HPDE6-E6E7 (cell line): ENCODE measurements at regions not wholly inside any gene's neighbourhood (a gene's known extent, or its start where the extent isn't known, plus 50 kb on each side); places are given as distances from the start of the nearest gene placed in this dataset.
"Not testable (repeated sequence)": the region's sequence is repeated elsewhere in the genome, so short reads cannot be mapped to it uniquely, and the experiment has no call there.

Source experiments
- DNase-seq: peaks from one replicate; pipeline ENCODE4 v3.0.0; 2011; ENCODE audit warnings: missing footprints; ENCODE audit errors: extremely low spot score

DNA sequence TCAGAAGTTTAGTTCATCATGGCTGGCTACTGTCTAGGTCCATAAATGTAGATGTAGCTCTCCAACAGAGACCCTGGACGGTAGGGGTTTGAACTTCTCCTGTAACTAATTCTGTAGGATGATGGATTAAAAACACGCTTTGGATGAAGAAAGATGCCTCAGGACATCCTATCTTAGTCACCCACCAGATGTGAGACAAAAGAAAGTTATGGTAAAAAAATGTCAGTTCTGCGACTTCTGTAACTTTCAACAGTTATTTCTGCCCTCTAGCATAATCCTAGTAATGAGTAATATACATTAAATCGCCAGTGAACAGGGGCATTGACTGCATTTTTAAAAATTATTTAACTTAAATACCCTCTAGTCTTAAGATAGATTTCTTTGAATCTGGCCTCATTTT, 210.1 kb upstream of the LRATD1 start:
- no peak for DNase-seq

DNA sequence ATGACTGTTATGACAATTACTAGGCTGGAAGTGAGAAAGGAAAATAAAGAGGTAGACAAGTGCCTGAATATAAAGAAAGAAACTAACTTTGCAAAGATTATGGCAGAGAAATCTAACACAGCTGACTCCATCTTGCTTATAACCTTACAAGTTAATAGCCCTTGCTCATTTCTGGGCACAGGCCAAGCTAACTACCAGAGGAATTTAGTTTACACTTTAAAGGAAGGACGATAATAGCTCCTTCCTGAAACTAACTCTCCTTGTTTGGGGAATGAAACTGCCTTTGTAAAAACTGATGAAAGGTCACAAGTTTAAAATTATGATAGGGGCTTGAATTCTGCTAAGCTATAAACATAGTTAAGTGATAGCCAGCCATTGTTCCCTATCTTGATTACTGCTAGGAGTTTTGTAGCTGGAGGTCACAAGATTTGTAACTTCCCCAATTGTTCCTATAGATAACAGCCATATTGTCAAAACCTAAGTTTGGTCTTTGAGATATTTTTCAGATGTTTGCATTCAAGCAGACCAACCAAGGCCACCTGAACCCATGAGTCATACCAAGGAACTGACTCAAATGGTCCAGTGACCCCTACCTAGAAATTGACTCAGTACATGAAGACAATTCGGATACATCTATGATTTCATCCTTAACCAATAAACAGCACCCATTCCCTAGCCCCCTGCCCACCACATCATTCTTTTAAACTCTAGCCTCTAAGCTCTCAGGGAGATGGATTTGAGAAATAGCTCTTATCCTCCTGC, 209.2 kb upstream of the LRATD1 start:
- no peak for DNase-seq

DNA sequence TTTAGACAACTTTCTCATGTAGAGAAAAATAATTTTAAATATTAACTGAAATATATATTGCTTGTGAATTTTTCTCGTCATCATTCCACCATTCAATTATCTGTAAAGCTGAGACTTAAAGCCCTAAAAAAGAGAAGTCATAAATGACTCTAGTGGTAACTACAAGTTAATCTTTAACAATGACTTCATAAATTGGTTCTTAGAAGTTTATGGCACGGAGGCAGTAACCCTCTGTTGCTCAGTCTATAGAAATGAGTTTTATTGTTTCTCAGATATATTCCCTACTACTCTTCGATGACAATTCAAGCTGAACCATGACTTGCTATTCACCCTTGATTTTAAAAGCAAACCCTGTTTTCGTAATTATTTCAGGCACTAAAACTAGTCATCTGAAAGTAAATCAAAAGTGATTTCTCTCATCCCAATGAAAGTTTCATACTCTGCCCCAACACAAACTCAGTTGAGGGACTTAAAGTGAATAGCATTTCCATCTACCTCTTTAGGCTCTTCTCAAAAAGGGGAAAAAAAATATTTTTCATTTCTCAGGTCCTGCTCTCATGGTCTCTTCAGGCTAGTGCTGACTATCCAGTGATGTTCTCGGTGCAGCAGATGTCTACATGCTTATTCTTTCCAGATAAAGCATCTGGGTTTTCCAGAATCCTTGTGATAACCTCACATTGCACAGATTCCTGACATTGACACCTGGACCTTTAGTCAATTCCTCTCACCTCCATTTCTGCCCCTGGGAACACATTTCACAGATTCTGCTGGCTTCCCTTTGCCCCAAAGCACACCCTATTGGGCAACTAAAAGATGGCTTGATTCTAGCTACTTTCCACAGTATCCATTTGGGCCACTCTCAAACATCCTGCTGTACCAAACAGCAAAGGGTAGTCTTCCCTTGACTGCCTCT, 207.8 kb upstream of the LRATD1 start:
- no peak for DNase-seq

DNA sequence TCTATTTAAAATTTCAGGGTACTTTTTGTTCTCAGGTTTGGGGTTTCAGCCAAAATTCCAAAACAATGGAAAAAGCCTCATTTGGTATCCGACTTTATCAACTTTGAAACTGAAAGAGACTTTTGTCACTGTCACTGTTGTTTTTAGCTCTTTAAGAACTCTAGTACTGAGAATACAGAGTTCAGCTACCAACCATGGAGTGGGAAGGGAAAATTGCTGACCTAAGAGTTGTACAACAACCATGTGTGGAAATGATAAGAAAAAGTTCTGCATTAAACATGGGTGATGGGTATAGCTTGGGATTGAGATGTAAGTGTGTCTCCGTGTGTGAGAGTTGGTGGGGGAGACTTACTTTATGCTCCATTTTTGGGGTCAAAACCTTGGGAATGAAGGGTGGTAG, 206.6 kb upstream of the LRATD1 start:
- DNase-seq = no peak

DNA sequence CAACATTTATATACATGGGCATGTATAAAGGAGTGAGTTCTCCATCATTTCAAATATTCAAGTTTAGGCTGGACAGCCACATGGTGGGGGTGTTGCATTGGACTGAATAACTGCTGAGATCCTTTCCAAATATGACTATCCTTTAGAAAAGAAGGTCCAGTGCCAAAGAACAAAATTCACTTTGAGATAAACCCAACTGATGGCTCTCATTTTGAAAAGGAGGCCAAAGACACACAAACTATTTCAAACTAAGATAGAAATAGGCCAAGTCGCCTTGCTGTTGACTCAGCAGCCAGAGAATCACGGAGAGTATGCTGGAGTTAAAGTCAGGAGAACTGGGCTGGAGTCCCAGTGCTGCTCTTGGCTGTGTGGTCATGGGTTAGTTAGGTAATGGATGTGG, 204.5 kb upstream of the LRATD1 start:
- DNase-seq = no peak

DNA sequence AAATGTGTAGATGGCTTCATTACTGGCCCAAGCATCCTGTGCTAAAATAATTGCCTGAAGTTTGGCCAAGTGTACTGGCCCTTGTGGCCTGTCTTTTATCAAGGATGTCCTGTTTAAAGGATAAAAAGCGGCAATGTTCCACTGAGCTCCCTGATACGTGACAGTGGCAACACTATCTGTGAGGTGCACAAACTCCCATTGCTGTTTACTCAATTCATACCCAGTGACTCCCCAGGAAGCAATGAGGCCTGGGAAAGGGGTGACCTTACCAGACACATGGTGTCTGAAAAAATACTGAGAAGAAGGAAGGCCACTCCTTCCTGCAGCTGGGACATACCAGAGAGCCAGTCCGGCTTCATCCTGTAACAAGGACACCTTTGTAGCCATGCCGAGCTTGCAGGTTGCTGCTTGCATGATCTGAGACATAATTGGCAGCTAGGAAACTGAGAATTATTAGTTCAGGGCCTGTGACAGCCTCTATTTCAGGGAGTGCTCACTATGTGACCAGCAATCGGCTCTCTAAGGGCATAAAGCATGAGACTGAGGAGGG, 198.5 kb upstream of the LRATD1 start:
- no peak for DNase-seq

DNA sequence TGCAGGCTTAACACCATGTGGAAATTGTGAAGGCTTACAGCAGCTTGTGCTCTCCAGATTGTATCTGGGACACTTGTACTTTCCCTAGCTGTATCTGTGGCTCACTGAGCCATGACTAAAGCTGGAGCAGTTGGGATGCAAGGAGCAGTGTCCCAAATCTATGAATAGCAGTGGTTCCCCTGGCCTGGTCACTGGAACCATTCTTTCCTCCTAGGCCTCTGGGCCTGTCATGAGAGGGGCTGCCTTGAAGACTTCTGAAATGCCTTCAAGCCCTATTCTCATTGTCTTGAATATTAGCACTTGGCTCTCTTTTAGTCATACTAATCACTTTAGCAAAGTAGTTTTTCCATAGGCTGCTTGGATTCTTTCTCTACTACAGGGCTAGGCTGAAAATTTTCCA, 186.8 kb upstream of the LRATD1 start:
- no peak for DNase-seq

DNA sequence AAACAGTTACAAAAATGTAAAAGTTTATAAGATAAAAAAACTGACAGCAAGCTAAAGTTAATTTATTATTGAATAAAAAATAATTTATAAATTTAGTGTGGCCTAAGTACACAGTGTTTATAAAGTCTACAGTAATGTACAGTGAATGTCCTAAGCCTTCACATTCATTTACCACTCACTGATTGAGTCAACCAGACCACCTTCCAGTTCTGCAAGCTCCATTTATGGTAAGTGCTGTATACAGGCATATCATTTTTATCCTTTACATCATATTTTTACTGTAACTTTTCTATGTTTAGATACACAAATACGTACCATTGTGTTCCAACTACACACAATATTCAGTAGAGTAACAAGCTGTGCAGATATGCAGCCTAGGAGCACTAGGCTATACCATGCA, 184.2 kb upstream of the LRATD1 start:
- DNase-seq = no peak

DNA sequence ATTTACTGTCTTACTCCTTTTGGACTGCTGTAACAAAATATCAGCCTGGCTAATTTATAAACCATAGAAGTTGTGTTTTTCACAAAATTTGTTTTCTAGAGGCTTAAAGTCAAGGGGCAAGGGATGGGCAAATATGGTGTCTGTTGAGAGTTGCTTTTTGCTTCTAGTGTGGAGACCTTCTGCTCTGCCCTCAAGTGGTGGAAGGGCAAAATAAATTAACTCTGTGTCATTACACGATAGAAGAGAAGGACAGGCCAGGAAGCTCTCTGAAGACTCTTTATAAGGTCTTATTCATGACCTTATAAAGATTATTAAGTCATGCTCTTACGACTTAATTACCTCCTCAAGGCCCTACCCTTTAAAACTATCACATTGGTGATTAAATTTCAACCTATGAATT, 181.2 kb upstream of the LRATD1 start:
- DNase-seq = no peak

DNA sequence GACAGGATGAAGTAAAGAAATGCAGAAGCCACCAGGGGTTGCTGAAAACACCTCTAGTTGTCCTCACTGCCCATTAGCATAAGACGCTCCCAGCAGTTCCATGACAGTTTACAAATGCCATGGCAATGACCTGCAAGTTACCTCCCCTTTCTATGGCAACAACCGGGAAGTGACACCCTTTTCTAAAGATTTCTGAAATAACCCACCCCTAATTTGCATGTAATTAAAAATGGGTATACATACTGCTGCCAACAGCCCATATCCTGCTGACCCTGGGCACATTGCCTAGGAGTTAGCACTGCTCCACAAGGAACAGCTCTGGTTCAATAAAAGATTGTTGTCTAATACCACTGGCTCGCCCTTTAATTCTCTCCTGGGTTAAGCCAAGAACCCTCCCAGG, 178.3 kb upstream of the LRATD1 start:
- DNase-seq = no peak

DNA sequence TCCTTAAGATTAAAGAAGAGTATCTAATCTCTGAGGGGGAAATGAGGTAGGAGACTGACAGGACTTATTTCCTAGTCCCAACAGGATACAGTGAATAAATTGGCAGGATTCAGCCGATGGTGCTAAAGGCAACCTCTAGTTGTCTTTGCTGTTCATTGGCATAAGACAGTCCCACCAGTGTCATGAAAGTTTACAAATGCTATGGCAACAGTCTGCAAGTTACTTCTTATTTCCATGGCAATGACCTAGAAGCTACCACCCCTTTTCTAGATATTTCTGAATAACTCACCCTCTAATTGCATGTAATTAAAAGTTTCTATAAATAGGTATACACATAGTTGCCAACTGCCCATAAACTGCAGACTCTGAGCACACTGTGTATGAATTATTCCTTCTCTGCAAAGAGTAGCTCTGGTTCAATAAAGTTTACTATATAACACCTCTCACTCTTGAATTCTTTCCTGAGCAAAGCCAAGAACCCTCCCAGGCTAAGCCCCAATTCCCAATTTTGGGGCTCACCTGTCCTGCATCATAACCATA, 172.7 kb upstream of the LRATD1 start:
- no peak for DNase-seq

DNA sequence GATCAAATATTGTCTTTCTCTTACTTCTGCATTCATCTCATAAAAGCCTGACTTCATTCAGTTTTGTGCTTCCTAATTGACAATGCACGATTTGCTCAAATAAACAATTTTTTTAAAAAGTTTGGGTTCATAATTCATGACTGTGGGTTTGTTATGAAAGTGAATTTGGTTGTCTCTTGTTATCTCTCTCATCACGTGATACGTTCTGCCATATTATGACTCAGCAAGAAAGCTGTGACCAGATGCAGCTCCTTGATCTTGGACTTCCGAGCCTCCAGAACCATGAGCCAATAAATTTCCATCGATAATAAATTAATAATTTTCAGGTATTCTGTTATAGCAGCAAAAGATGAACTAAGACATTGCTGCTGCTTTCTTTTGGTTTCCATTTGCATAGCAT, 156.5 kb upstream of the LRATD1 start:
- DNase-seq = no peak

DNA sequence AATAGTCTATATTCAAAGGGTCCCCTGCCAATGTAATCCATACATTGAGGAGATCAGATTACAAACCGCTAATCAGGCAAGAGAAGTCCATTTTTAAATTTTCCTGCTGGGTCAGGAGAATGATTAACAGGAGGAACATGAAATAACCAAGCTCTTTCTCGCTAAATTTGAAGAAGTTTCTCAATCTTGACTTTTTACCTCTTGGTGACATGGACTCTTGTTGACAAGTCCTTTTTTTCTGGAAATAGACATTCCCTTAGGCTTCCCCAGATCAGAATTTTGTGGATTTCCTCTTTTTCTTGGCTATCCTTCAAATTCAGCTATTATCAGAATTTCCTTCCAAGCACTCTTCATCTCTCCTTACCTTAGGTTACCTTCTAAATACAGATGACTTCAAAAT, 153.0 kb upstream of the LRATD1 start:
- no peak for DNase-seq

DNA sequence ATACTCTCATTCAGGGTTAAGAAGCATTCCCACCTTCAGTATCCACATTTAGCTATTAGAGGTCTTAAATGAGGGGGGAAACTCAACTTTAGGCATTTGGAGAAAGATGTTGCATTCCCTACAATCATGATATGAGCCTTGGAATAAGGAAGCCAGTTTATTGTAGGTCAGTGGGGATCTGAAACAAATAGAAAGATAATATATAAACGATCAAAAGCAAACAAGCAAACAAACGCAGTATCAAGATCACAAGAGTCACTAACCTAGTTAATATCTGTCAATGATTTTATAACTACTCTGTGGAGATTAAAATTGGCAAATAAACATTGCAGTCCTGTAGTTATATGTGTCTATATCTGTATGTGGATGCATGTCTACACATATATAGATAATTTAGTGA, 152.4 kb upstream of the LRATD1 start:
- DNase-seq = no peak

DNA sequence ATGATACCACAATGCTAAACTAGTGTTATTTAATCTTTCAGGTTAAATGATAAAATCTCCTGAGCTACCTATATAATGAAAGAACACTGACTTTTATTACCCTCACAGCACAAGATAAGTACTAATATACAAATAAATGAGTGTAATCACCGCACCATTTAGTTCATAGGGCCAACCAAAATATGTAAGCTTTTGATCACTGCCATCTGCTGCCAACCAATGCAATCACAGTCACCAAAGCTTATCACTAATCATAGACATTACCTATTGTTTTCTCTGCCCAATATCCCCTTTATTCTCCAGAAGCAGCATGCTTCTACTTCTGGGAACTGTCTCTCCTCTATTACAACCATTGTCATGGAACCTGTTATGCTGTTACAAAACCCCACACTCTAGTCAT, 151.6 kb upstream of the LRATD1 start:
- DNase-seq = no peak

DNA sequence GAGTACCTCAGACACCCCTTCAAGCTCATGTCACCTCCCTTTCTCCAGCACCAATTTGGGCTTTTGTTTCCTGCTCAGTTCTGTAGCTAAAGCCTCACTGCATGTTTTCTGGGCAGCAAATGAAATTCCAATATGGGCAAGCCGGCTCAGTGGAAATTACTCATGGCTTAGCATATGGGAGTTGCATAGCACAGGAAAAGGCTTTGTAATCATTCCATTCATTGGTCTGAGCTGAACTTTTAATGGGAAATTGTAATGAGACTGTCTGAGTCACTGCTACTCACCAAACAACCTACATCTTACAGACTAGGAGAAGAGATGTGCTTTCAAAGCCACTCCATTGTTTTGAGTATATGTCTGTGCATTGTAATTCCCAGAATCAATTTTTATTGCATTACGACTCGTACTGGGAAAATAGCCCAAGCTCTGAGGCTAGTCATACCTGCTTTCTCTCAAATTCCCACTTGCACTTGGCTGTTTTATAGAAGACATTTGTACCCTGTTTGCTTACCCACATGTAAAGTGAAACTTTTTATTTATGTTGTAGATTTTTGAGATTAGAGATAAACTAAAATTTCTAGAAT, 139.5 kb upstream of the LRATD1 start:
- peak; percentile 82 for DNase-seq

DNA sequence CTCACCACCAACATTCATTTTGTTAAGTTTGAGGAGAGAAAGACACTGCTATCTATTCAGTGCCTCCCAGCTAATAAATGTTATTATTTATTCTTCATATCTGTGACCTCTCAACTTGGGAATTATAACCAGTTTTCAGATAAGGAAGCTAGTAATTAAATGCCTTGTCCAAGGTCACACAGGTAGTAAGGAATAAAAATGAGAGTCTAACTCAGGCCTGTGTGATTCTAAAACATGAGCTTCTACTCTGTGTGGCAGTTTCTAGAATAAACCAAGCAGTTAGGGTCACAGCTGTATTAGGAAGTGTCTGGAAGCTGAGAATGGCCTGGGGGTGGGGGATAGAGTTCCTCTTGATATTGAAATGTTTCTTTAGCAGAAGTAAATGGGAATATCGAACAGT, 137.8 kb upstream of the LRATD1 start:
- DNase-seq = no peak

DNA sequence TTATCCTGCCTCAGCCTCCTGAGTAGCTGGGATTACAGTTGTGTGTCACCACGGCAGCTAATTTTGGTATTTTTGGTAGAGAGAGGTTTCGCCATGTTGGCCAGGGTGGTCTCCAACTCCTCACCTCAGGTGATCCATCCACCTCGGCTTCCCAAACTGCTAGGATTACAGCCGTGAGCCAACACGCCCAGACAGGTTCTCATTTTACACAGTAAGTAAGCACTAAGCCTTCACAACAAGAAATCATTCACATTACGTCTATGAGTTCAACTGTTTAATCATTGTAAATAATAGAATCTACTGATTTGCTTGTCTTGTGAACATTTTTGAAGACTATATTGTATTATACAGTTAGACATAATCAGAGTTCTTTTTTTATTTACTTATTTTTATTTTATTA, 131.5 kb upstream of the LRATD1 start:
- DNase-seq = no peak

DNA sequence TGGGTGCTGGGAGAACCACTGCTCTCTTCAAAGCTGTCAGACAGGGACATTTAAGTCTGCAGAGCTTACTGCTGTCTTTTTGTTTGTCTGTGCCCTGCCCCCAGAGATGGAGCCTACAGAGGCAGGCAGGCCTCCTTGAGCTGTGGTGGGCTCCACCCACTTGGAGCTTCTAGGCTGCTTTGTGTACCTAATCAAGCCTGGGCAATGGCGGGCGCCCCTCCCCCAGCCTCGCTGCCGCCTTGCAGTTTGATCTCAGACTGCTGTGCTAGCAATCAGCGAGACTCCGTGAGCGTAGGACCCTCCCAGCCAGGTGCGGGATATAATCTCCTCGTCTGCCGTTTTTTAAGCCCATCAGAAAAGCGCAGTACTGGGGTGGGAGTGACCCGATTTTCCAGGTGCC, 125.6 kb upstream of the LRATD1 start:
- not testable (repeated sequence) for DNase-seq

DNA sequence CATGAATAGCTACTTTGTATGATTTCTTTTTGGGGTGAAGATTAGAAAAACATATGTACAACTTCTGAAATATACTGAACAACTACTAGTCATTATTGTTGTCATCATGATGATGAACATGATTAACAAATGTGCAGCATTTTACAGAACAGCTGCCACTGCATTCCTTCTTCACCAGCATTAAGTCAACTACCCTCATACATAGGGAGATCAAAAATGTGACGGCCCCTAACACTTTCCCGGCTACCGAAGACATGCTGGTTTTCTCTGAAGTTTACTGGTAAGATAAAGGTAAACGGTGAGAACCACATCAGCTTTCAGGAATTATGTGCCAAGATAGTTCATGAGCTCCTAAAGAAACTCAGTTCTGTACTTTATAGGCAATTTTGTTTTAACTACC, 121.0 kb upstream of the LRATD1 start:
- DNase-seq = no peak

DNA sequence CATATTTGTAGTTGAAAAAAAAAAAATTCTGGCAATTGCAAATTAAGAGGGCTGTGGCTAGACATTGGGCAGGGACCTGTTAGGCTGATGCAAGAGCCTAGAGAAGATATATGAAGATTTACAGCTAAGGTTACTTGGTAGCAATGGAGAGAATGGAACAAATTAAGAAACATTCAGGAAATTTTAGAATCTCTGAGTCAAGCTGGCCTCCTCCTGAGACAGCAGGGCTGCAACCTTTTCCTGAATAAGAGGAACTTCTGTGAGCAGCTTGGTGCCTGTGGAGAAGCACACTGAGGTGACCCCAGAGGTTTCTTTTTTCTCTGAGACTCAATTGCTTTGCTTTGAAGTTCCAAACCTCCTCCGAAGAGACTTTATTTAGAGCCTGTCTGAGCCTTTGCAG, 118.6 kb upstream of the LRATD1 start:
- DNase-seq = no peak

DNA sequence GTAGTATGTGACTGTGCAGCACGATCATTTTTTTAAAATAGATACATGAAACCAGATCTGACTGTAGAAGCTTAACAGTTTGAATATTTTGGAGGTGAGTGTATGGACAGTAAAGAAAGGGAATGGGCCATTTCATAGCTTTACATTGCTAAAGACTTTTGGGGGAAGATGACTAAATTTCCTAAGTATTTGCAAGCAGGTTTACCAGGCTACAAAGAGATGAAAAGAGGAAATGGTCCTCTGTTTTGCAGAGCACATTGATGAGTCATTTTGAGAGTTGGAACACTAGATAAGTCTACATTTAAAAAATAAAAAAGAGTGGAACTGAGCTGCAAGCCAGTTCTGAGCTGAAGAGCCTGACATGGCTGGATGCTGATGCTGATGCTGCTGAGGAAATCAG, 115.7 kb upstream of the LRATD1 start:
- DNase-seq = peak; percentile 57
